T-cell (primary cell): ENCODE measurements at regions not wholly inside any gene's neighbourhood (a gene's known extent, or its start where the extent isn't known, plus 50 kb on each side); places are given as distances from the start of the nearest gene placed in this dataset.

ENCODE experiments used
- ATAC-seq, 4 experiments: fragments of 200-7000 bp in 3 of 4; fragments of 150-1000 bp in 1 of 4; cut with Tn5 transposase; replicated peaks in 1 of 4; 1 replicate in 3 of 4; 2 replicates in 1 of 4; pipeline ENCODE4 v1.10.0; 2021; ENCODE audit warnings: moderate library complexity in 3 of 4, mild to moderate bottlenecking in 2 of 4, moderate number of reproducible peaks in 1 of 4
- CTCF ChIA-PET, 2 donors: fragments of 300-600 bp; sonication (Branson Sonifier 250); formaldehyde crosslinking; loops; one replicate each; lab custom pipeline; 2022; ENCODE audit warnings: antibody characterized with exemption in 2 of 2; lab: Charles Lee
- POLR2A ChIA-PET, 2 donors: fragments of 300-600 bp; sonication (Branson Sonifier 250); formaldehyde crosslinking; loops; one replicate each; lab custom pipeline; 2022; ENCODE audit warnings: antibody characterized with exemption in 2 of 2; lab: Charles Lee
- DNase-seq, 35 experiments: peaks; one replicate each; pipeline versions ENCODE4 v3.0.0 to v3.0.0-alpha.2; 2013 to 2023
- H3K27ac ChIP-seq: one replicate; pipeline ENCODE4 v1.5.1; 2013; ENCODE audit warnings: low read length
- H3K27me3 ChIP-seq, 2 experiments: replicated peaks in 1 of 2; 1 replicate in 1 of 2; 2 replicates in 1 of 2; pipeline versions ENCODE4 v1.6.1 to v1.7.0; 2013; ENCODE audit warnings: low read length in 1 of 2, mixed read lengths in 1 of 2; ENCODE audit not compliant: control insufficient read depth in 2 of 2, insufficient read depth in 2 of 2; ENCODE audit errors: extremely low read depth in 1 of 2
- H3K36me3 ChIP-seq, 2 donors: 1 replicate in 1 of 2; 2 replicates in 1 of 2; pipeline versions ENCODE4 v1.6.1 to v1.7.0; 2013; ENCODE audit warnings: low read length in 1 of 2; ENCODE audit not compliant: control insufficient read depth in 2 of 2, insufficient read depth in 1 of 2; ENCODE audit errors: extremely low read depth in 1 of 2
- H3K4me1 ChIP-seq, 2 experiments: 1 replicate in 1 of 2; 2 replicates in 1 of 2; pipeline versions ENCODE4 v1.6.1 to v1.7.0; 2013; ENCODE audit warnings: low read length in 2 of 2, mixed read lengths in 1 of 2; ENCODE audit not compliant: insufficient read depth in 2 of 2, control insufficient read depth in 1 of 2; ENCODE audit errors: extremely low read depth in 1 of 2
- H3K4me3 ChIP-seq, 2 donors: 1 replicate in 1 of 2; 2 replicates in 1 of 2; pipeline versions ENCODE4 v1.5.1 to v1.7.0; 2013; ENCODE audit warnings: mild to moderate bottlenecking in 2 of 2, low read length in 1 of 2, moderate library complexity in 1 of 2; ENCODE audit not compliant: control insufficient read depth in 1 of 2; ENCODE audit errors: extremely low read depth in 1 of 2
- H3K9me3 ChIP-seq: 2 replicates; pipeline ENCODE4 v1.7.0; 2013
- H3K27ac Mint-ChIP-seq, 2 donors: one replicate each; pipeline ENCODE4 v1.8.0; 2020 to 2021; ENCODE audit warnings: mild to moderate bottlenecking in 2 of 2, mixed read lengths in 2 of 2
- H3K27me3 Mint-ChIP-seq, 2 donors: one replicate each; pipeline ENCODE4 v1.8.0; 2021 to 2022; ENCODE audit warnings: mixed read lengths in 2 of 2
- H3K36me3 Mint-ChIP-seq: one replicate; pipeline ENCODE4 v1.8.0; 2021; ENCODE audit warnings: mixed read lengths
- H3K4me1 Mint-ChIP-seq, 3 donors: one replicate each; pipeline ENCODE4 v1.8.0; 2020 to 2022; ENCODE audit warnings: mixed read lengths in 3 of 3, mild to moderate bottlenecking in 1 of 3
- H3K4me3 Mint-ChIP-seq, 3 donors: one replicate each; pipeline ENCODE4 v1.8.0; 2020 to 2022; ENCODE audit warnings: mild to moderate bottlenecking in 3 of 3, mixed read lengths in 3 of 3, moderate library complexity in 3 of 3
- H3K9me3 Mint-ChIP-seq, 3 donors: one replicate each; pipeline ENCODE4 v1.8.0; 2020 to 2022; ENCODE audit warnings: mixed read lengths in 3 of 3
- WGBS: methylation state at CpG from one replicate; pipeline ENCODE4 v1.1.5; 2013; ENCODE audit warnings: missing lambda C conversion rate; ENCODE audit not compliant: insufficient coverage; 5-methylcytosine and 5-hydroxymethylcytosine counted together

GRCh38 chr6:152859225-152859624, 108.6 kb downstream of the VIP start:
- ATAC-seq (no peak), DNase-seq (no peak)
- H3K27ac ChIP-seq, result no peak overlapping the region
- 46% methylated on average over 2 of the region's 6 CpGs for WGBS
- peaks cover 0 to 3% (median 0%) of the 10 kb centered on the region in 3 donors for H3K4me1 Mint-ChIP-seq
- POLR2A ChIA-PET, result interaction anchor here in 1 of 2 donors (0.6 kb wide), 1 partner anchor 925 kb away, joined by 3 read pairs; no protein-coding TSS in a partner anchor
- H3K9me3 ChIP-seq, result no peaks in the 10 kb centered on the region
- no peak overlapping the region for H3K4me3 Mint-ChIP-seq
- no peaks in the 10 kb centered on the region for H3K36me3 ChIP-seq
- no peaks in the 10 kb centered on the region for H3K9me3 Mint-ChIP-seq
- no peak overlapping the region for H3K4me3 ChIP-seq
- CTCF ChIA-PET, result interaction anchor here in 1 of 2 donors (1.0 kb wide), 1 partner anchor 33 kb away, joined by 3 read pairs; no protein-coding TSS in a partner anchor
- H3K27me3 Mint-ChIP-seq, result peaks cover 4 to 21% of the 10 kb centered on the region in 2 donors
- H3K36me3 Mint-ChIP-seq, result no peaks in the 10 kb centered on the region
- no peak overlapping the region for H3K27ac Mint-ChIP-seq
- H3K4me1 ChIP-seq, result no peaks in the 10 kb centered on the region
- H3K27me3 ChIP-seq, result no peaks in the 10 kb centered on the region

GRCh38 chr6:152863618-152864326, 113.2 kb downstream of the VIP start:
- H3K4me1 ChIP-seq, result no peaks in the 10 kb centered on the region
- peak in 32 of 35 experiments; percentile 21 to 78 (median 48) for DNase-seq
- no peak overlapping the region for H3K27ac ChIP-seq
- Mint-ChIP-seq H3K27me3 (peaks cover 8 to 20% of the 10 kb centered on the region in 2 donors), H3K4me1 (peaks cover 0 to 3% (median 0%) of the 10 kb centered on the region in 3 donors), H3K36me3 (no peaks in the 10 kb centered on the region), H3K27ac (no peak overlapping the region), H3K9me3 (no peaks in the 10 kb centered on the region), H3K4me3 (no peak overlapping the region)
- peaks cover 2 to 3% of the 10 kb centered on the region in 2 experiments for H3K27me3 ChIP-seq
- ChIA-PET CTCF (interaction anchor here (0.5 to 1.7 kb wide), 8 partner anchors 15 to 162 kb away, joined by 3 to 5 read pairs (median 3); no protein-coding TSS in a partner anchor), POLR2A (no interaction called here)
- 65% methylated on average over 4 of the region's 10 CpGs for WGBS
- no peak overlapping the region for H3K4me3 ChIP-seq
- ATAC-seq, result peak; percentile 54 to 71 (median 60)
- no peaks in the 10 kb centered on the region for H3K9me3 ChIP-seq
- no peaks in the 10 kb centered on the region for H3K36me3 ChIP-seq

- no CpG with 5 or more reads among the region's 5 CpGs for WGBS
- Histone ChIP-seq H3K27me3 (peaks cover 0 to 8% of the 10 kb centered on the region in 2 experiments), H3K4me3 (no peak overlapping the region), H3K9me3 (no peaks in the 10 kb centered on the region), H3K27ac (no peak overlapping the region), H3K36me3 (no peaks in the 10 kb centered on the region), H3K4me1 (no peaks in the 10 kb centered on the region)
- ATAC-seq, result no peak
- H3K4me1 Mint-ChIP-seq, result no peaks in the 10 kb centered on the region
- POLR2A ChIA-PET, result no interaction called here
- H3K27ac Mint-ChIP-seq, result no peak overlapping the region
- CTCF ChIA-PET, result no interaction called here
- H3K36me3 Mint-ChIP-seq, result no peaks in the 10 kb centered on the region
- peaks cover 0 to 1% (median under 1%) of the 10 kb centered on the region in 3 donors for H3K9me3 Mint-ChIP-seq
- H3K4me3 Mint-ChIP-seq, result no peak overlapping the region
- H3K27me3 Mint-ChIP-seq, result peaks cover 11 to 21% of the 10 kb centered on the region in 2 donors
- no peak for DNase-seq
These were observed 108.6 kb downstream of the FBXO5 start for GRCh38 chr6:152874267-152874666.

GRCh38 chr6:152874846-152875568, 107.8 kb downstream of the FBXO5 start:
- no peak overlapping the region for H3K27ac Mint-ChIP-seq
- H3K4me1 Mint-ChIP-seq, result no peaks in the 10 kb centered on the region
- H3K4me3 ChIP-seq, result no peak overlapping the region
- DNase-seq, result no peak
- ChIA-PET POLR2A (no interaction called here), CTCF (no interaction called here)
- H3K36me3 Mint-ChIP-seq, result no peaks in the 10 kb centered on the region
- WGBS, result 40% methylated on average over 1 of the region's 6 CpGs
- H3K9me3 ChIP-seq, result no peaks in the 10 kb centered on the region
- no peak overlapping the region for H3K27ac ChIP-seq
- H3K27me3 ChIP-seq, result peaks cover 0 to 4% of the 10 kb centered on the region in 2 experiments
- H3K4me3 Mint-ChIP-seq, result no peak overlapping the region
- H3K4me1 ChIP-seq, result no peaks in the 10 kb centered on the region
- no peaks in the 10 kb centered on the region for H3K36me3 ChIP-seq
- peaks cover 3 to 8% (median 7%) of the 10 kb centered on the region in 3 donors for H3K9me3 Mint-ChIP-seq
- ATAC-seq, result no peak
- peaks cover 18% of the 10 kb centered on the region in 2 donors for H3K27me3 Mint-ChIP-seq

DNA sequence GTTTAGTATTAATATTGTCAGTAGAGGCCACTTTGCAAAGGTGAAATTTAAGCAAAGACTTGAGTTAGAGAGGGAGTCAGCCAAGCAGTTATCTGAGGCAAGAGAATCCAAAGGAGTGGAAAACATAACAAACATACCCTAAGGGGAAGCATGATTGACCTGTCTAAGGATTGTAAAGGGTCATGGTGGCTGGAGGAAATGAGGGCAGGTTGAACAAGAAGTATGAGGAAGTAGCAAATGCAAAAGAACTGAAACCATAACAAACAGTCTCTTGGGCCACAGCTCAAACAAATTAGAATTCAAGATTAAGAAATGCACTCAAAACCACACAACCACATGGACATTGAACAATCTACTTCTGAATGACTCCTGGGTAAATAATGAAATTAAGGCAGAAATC, 103.2 kb downstream of the FBXO5 start:
- CTCF ChIA-PET, result no interaction called here
- ATAC-seq (no peak), DNase-seq (no peak)
- H3K4me1 ChIP-seq, result no peaks in the 10 kb centered on the region
- H3K4me3 ChIP-seq, result no peak overlapping the region
- H3K36me3 Mint-ChIP-seq, result no peaks in the 10 kb centered on the region
- no peaks in the 10 kb centered on the region for H3K9me3 ChIP-seq
- H3K27ac Mint-ChIP-seq, result no peak overlapping the region
- H3K4me3 Mint-ChIP-seq, result no peak overlapping the region
- POLR2A ChIA-PET, result no interaction called here
- H3K27me3 ChIP-seq, result no peaks in the 10 kb centered on the region
- H3K4me1 Mint-ChIP-seq, result no peaks in the 10 kb centered on the region
- no peaks in the 10 kb centered on the region for H3K36me3 ChIP-seq
- H3K27ac ChIP-seq, result no peak overlapping the region
- peaks cover 5 to 21% (median 16%) of the 10 kb centered on the region in 3 donors for H3K9me3 Mint-ChIP-seq
- H3K27me3 Mint-ChIP-seq, result peaks cover 17 to 28% of the 10 kb centered on the region in 2 donors

GRCh38 chr6:152893187-152893586, 89.7 kb downstream of the FBXO5 start:
- Mint-ChIP-seq H3K9me3 (no peaks in the 10 kb centered on the region), H3K27me3 (peaks cover 23 to 45% of the 10 kb centered on the region in 2 donors), H3K4me1 (peaks cover 0 to 6% (median 0%) of the 10 kb centered on the region in 3 donors), H3K36me3 (no peaks in the 10 kb centered on the region), H3K4me3 (no peak overlapping the region), H3K27ac (no peak overlapping the region)
- DNase-seq, result no peak
- H3K27ac ChIP-seq, result no peak overlapping the region
- peaks cover 0 to 5% of the 10 kb centered on the region in 2 experiments for H3K4me1 ChIP-seq
- no peak for ATAC-seq
- CTCF ChIA-PET, result interaction anchor here in 1 of 2 donors (1.5 kb wide), 1 partner anchor 34 kb away, joined by 3 read pairs; no protein-coding TSS in a partner anchor
- POLR2A ChIA-PET, result no interaction called here
- H3K36me3 ChIP-seq, result no peaks in the 10 kb centered on the region
- H3K27me3 ChIP-seq, result peaks cover 4 to 8% of the 10 kb centered on the region in 2 experiments
- no peak overlapping the region for H3K4me3 ChIP-seq
- no CpG with 5 or more reads among the region's 3 CpGs for whole genome bisulfite sequencing
- H3K9me3 ChIP-seq, result no peaks in the 10 kb centered on the region
